ENCODE measurements at regions not wholly inside any gene's neighbourhood (a gene's known extent, or its start where the extent isn't known, plus 50 kb on each side); places are given as distances from the start of the nearest gene placed in this dataset.

- WGBS, 2 donors = 83 to 85% methylated on average over 10 of the region's 10 CpGs
- intact Hi-C loops (cut with DNase I; ENCODE audit: low total_unique reads) = no loop called here
- DNase-seq (ENCODE audit: low spot score in 2 of 2) = no peak
- no peak overlapping the region for H3K4me3 ChIP-seq (ENCODE audit: low read depth, poor library complexity, severe bottlenecking)
- no peak for TF ChIP-seq CTCF (IDR thresholded peaks at IDR 0.05)
- TF ChIP-seq POLR2A (IDR thresholded peaks at IDR 0.05) = no peak
These were observed 99.0 kb upstream of the COPS8 start for GRCh38 chr2:236986524-236987330.

GRCh38 chr2:236988216-236988615, 97.5 kb upstream of the COPS8 start:
- intact Hi-C loops (cut with DNase I; ENCODE audit: low total_unique reads) = no loop called here
- WGBS, 2 donors = 82 to 87% methylated on average over 2 of the region's 2 CpGs
- DNase-seq (ENCODE audit: low spot score in 2 of 2) = no peak
- TF ChIP-seq CTCF (IDR thresholded peaks at IDR 0.05) (no peak), POLR2A (IDR thresholded peaks at IDR 0.05) (no peak)
- H3K4me3 ChIP-seq (ENCODE audit: low read depth, poor library complexity, severe bottlenecking) = no peak overlapping the region

- DNase-seq (ENCODE audit: low spot score in 2 of 2) = peak; percentile 84 to 93
- WGBS, 2 donors = 51 to 60% methylated on average over 16 of the region's 16 CpGs
- H3K4me3 ChIP-seq (ENCODE audit: low read depth, poor library complexity, severe bottlenecking) = no peak overlapping the region
- intact Hi-C loops (cut with DNase I; ENCODE audit: low total_unique reads) = no loop called here
- no peak for TF ChIP-seq POLR2A (IDR thresholded peaks at IDR 0.05)
- TF ChIP-seq CTCF (IDR thresholded peaks at IDR 0.05) = no peak
These were observed 96.7 kb upstream of the COPS8 start for GRCh38 chr2:236988690-236989624.

- no peak for DNase-seq (ENCODE audit: low spot score in 2 of 2)
- intact Hi-C loops (cut with DNase I; ENCODE audit: low total_unique reads) = no loop called here
- no peak overlapping the region for H3K4me3 ChIP-seq (ENCODE audit: low read depth, poor library complexity, severe bottlenecking)
- WGBS, 2 donors = 56 to 66% methylated on average over 2 of the region's 2 CpGs
- TF ChIP-seq POLR2A (IDR thresholded peaks at IDR 0.05) = no peak
- TF ChIP-seq CTCF (IDR thresholded peaks at IDR 0.05) = no peak
These were observed 95.1 kb upstream of the COPS8 start for GRCh38 chr2:236990552-236990951.

- intact Hi-C loops (cut with DNase I; ENCODE audit: low total_unique reads) = no loop called here
- whole genome bisulfite sequencing, 2 donors = 93 to 95% methylated on average over 1 of the region's 1 CpG
- no peak for TF ChIP-seq CTCF (IDR thresholded peaks at IDR 0.05)
- TF ChIP-seq POLR2A (IDR thresholded peaks at IDR 0.05) = no peak
- H3K4me3 ChIP-seq (ENCODE audit: low read depth, poor library complexity, severe bottlenecking) = no peak overlapping the region
- DNase-seq (ENCODE audit: low spot score in 2 of 2) = no peak
These were observed 93.8 kb upstream of the COPS8 start for GRCh38 chr2:236991874-236992273.
